ENCODE measurements at regions not wholly inside any gene's neighbourhood (a gene's known extent, or its start where the extent isn't known, plus 50 kb on each side); places are given as distances from the start of the nearest gene placed in this dataset.
A peak's percentile ranks its signal among the peaks of the same experiment; 100 is the strongest.
"Not testable (repeated sequence)": the region's sequence is repeated elsewhere in the genome, so short reads cannot be mapped to it uniquely, and the experiment has no call there.

DNA sequence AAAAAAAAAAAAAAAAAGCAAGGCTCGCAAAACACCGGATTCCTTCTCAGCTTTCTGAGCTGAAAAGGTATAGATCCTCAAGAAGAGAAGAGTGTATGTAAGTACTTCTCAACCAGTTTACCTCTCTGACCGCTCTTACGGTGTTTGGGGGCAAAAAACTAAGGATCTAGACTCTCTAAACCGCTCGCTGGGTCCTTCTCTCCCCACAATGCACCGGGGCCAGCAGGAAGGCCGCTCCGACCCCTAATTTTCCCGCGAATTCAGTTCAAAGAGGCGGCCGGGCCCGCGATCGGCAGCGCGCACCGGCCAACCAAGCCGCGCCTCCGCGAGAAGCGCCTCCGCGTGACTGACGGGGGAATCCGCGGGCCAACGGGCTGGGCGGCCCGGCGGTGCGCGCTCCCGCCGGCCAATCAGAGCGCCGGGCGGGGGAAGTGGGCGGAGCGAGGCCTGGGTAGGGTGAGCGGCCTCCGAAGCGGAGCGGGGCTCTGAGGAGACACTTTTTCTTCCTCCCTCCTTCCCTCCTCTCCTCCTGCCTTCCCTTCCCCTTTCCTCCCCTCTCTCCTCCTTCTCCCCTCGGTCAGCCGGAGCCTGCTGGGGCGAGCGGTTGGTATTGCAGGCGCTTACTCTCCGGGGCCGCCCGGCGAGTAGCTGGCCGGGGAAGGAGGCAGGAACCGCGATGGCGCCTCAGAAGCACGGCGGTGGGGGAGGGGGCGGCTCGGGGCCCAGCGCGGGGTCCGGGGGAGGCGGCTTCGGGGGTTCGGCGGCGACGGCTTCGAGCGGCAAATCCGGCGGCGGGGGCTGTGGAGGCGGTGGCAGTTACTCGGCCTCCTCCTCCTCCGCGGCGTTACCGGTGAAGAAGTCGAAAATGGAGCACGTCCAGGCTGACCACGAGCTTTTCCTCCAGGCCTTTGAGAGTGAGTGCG, 93.0 kb downstream of the CRLF3 start:
- DNase-seq: peak; percentile 74

DNA sequence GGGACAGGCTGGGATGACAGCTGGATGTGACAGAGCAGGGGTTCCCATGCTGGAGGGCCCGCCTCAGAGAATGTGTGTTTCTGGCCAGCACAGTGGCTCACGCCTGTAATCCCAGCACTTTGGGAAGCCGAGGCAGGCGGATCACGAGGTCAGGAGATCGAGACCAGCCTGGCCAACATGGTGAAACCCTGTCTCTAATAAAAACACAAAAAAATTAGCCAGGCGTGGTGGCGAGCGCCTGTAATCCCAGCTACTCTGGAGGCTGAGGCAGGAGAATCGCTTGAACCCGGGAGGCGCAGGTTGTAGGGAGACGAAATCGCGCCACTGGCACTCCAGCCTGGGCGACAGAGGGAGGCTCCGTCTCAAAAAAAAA, 93.7 kb downstream of the CRLF3 start:
- DNase-seq: not testable (repeated sequence)

DNA sequence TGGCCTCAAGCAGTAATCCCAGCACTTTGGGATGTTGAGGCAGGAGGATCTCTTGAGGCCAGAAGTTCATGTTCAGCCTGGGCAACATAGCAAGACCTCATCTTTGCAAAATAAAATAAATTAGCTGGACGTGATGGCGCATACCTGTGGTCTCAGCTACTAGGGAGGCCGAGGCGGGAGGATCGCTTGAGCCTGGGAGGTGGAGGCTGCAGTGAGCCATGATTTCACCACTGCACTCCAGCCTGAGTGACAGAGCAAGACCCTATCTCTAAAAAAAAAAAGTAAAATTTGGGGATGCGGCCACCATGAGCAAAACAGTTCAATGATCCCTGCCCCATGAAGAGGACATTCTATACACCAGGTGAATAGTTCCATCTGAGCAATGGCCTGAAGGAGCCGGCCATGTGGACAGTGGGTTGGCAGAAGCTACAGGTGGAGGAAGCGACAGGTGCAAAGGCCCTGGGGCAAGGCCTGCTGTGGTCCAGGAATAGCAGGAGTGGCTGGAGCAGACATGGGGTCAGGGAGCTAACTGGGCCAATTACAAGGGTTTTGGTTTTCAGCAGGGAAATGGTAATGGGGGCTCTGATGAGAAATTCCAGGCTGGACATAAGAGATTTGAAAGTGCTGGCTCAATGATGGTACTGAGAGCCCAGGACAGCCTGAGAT, 94.2 kb downstream of the CRLF3 start:
- not testable (repeated sequence) for DNase-seq

DNA sequence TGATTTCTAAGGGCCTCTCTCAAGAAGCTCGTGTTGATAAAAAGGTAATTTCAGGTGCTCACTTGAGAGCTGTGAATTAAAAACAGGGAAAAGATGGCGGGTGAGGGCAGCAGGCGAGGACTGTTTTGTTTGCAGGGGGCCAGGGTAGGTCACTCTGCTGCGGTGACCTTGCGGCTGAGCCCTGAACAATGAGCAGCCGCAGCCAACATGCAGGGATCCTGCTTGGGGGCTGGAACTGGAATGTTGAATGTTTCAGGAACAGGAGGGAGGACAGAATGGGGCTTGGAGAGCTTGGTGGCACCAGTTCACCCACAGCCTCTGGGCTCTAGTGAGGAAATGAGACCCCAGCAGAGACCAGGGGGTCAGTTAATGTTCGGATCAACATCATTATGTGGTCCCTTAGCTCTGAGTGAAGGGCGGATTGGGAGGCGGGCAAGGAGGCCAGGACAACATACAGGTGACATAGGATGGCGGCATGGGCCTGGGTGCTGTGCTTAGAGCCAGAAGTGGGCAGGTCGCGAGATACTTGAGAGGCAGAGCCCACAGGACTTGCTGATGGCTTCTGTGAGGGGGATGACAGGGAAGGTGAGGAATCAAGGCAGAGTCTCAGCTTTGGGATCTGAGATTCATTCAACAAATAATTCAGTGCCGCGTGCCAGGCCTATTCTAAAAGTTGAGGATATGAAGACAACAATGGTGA, 94.9 kb downstream of the CRLF3 start:
- DNase-seq: not testable (repeated sequence)

DNA sequence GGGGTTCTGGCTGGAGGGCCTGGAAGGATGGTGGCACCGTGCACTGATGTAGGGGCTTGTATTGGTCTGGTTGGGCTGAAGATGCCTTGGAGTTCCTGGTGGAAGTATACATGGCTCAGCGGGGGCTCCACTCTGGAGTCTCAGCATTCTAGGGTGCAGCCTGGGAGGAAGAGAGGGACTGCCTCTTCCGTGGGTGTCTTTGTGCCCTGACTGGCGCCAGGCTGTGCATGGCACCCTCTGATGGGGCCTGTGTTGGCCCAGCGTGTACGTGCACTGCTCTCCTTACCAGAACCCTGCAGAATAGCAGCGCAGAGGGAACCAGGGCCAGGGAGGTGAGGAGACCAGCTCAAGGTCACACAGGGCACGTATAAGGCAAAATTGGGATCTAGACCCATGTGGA, 97.0 kb downstream of the CRLF3 start:
- not testable (repeated sequence) for DNase-seq

DNA sequence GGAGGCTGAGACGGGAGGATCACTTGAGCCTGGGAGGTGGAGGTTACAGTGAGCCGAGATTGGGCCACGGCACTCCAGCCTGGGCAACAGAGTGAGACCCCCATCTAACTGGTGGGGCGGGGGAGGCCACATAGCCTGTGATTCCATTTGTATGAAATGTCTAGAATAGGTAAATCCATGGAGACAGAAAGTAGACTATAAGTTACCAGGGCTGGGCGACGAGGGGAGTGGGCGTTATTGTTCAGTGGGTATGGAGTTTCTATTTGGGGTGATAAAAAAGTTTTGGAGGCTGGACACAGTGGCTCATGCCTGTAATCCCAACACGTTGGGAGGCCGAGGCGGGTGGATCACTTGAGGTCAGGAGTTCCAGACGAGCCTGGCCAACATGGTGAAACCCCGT, 97.8 kb downstream of the CRLF3 start:
- DNase-seq: not testable (repeated sequence)

DNA sequence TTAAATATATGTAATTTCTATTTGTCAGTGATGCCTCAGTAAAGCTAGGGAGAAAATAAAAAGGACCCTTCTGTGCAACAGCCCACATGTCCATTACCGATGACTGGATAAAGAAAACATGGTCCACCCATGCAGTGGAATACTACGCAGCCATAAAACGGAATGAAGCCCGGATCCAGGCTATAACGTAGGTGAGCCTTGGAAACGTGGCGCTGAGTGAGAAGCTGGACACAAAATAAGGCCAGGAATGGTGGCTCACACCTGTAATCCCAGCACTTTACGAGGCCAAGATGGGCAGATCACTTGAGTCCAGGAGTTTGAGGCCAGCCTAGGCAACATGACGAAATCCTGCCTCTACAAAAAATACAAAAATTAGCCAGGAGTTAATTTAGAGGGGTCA, 98.2 kb downstream of the CRLF3 start:
- DNase-seq: not testable (repeated sequence)

DNA sequence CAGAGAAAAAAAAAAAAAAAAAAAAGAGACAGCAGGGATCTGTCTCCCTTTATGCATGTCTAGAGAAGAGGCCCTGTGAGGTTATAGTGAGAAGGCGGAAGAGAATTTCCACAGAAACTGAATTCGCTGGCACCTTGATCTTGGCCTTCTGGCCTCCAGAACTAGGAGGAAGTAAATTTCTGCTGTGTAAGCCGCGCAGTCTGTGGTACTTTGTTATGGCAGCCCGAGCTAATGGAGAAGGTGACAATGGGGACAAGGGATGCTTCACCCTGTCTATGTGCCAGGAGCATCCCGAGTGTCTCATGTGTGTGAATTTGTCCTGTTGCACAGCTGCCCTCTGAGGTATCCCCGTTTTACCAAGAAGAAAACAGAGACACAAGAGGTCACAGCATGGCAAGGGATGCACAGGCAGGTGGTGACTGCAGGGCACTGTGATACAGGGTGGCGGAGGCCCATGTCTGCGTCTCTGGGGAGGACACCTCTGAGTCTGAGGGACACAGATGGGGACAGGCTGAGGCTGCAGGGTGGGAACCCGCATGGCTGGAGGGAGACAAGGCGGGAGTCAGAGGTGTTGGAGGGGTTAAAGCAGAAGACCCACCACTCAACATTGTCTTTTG, 100.3 kb downstream of the CRLF3 start:
- not testable (repeated sequence) for DNase-seq

DNA sequence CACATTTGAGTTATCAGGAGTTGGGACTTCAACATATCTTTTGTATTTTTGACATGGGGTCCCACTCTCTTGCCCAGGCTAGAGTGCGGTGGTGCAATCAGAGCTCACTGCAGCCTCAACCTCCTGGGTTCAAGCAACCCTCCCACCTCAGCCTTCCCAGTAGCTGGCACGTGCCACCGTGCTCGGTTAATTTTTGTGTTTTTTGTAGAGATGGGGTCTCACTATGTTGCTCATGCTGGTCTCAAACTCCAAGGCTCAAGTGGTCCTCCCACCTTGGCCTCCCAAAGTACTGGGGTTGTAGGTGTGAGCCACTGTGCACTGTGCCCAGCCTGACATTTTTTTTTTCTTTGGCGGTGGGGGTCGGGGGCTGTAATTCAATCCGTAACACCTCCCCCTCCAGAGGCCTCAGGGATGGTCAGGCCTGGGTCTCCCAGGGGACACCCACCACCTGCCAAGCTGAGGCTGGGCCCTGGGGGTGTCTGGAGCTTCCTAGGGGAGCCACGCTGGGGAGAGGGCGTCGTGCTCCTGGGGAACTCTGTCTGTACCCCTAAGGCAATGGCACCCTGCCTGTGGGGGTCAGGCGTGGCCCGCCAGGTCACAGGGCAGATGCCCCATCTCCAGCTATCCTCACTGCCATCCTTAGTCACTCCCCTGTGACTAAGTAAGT, 102.2 kb downstream of the CRLF3 start:
- not testable (repeated sequence) for DNase-seq

DNA sequence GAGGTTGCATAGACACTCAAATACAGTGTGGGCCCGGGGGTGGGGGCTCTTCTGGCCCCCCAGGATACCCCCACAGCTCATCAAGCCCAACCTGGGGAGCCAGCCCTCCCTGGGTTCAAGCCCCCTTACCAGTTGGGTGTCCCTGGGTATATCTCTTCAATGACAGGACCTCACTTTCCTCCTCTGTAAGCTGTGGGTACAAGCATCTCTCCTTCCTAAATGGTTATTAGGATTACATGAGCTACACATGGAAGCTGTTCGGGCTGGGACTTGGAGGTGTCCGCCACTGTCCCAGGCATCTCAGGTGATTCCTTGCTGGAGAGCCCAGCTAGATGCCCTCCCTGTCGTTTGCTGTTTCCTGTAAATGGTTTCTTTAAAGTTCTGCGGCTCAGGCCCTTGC, 103.5 kb downstream of the CRLF3 start:
- not testable (repeated sequence) for DNase-seq

DNA sequence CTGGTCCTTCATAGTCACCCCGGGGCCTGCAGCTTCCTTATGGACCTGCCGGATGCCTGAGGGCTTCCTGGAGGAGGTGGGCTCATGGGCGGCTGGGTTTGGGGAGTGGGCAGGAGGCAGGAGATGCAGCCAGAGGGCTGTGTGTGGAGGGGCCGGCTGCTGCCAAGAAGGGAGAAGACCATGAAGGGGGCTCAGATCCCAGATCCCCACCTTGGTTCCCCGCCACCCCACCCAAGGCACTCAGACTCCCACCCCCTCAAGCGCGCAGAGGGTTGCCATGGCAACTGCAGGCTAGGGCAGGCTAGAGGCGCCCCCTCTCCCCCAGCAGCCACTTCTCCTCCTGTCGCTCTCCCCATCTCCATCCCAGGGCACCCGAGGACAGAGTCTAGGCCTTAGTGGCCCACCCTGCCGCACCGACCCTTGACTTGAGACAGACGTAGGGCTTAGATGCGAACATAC, 104.5 kb downstream of the CRLF3 start:
- no peak for DNase-seq

DNA sequence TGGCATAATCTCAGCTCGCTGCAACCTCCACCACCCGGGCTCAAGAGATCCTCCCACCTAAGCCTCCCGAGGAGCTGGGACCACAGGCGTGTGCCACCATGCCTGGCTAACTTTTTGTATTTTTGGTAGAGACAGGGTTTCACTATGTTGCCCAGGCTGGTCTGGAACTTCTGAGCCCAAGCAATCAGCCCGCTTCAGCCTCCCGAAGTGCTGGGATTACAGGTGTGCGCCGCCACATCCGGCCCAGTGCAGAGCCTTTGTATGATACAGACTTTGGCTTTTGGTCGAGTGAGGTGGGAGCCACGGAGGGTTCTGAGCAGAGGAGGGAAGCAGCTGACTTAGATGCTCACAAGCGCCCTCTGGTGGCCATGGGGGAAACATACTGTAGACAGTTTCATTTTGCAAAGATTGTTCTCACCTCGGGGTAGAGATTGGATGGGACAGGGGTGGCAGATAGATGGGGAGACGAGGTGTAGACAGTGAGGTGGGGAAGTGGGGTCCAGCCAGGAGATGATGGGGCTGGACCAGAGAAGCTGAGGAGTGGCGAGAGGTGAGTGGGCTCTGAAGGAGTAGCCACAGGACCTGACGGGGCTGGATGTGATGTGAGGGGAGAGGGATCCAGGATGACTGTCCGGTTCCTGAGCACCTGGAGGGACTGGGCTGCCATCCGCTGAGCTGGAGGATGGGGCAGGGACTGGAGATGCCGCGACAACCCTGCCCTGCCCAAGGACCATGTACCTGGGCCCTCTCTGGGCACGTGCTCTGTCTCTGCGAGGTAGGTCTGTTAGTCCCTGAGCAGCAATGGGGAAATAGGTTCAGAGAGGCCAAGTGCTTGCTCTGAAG, 105.1 kb downstream of the CRLF3 start:
- DNase-seq: peak; percentile 75

DNA sequence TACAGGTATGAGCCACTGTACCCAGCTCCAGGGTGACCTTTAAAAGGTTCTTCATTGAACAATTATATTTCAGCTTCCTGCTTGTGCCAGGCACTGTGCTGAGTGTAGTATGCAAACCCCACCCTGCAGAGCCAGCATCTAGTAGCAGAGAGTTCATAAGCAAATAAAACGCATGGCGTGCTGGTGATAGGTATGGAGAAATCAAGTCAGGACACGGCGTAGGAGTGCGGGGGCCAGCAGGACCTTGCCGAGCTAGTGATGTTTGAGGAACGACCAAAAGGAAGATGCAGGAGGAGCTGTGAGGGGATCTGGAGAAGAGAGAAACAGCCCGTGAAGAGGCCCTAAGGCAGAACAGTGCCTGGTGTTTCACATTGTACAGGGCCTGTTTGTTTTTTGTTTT, 105.8 kb downstream of the CRLF3 start:
- not testable (repeated sequence) for DNase-seq

DNA sequence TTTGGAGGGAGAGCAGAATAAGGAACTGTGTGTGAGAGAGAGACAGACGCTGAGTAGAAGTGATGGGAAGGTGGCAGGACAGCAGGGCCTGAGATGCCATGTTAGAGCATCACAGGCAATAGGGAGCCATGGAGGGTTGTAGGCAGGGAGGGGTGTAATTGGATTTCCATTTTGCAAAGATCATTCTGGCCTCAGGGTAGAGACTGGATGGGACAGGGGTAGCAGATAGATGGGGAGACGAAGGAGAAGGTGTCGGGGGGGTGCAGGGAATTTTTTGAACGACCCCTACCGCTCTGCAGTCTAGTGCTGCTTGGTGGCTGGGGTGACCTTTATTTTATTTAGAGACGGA, 106.4 kb downstream of the CRLF3 start:
- DNase-seq: not testable (repeated sequence)

DNA sequence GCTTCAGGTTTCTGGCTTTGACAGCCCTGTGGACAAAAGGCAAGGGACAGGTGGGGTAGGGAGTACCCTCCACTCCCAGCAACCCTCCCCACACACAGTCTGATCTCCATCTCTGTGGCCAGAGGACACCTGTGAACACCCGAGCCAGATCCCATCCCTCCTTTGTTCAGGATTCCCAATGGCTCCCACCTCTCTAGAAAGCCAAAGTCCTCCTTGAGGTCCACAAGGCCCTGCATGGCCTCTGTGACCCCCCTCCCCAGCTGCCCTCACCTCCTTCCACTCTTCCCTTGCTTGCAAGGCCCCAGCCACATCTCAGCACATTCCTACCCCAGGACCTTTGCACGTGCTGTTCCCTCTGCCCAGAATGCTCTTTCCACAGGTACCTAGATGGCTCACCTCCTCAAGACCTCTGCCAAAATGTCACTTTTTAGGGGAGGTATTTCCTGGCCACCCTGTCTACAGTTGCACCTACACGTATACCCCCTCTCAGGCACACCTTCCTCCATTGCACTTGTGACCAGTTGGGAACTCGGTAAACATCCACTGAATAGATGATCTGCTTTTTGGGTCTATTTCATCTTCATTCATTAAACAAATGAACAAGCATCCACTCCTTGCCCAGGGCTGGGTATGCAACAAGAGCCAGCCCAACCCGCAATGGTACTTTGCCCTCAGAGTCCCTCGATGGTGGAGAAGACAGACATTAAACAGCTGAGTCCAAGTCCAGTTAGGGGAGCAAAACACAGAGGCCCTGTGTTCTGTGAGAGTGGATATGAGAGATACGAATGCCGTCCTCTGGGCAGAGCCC, 107.0 kb downstream of the CRLF3 start:
- DNase-seq: no peak

DNA sequence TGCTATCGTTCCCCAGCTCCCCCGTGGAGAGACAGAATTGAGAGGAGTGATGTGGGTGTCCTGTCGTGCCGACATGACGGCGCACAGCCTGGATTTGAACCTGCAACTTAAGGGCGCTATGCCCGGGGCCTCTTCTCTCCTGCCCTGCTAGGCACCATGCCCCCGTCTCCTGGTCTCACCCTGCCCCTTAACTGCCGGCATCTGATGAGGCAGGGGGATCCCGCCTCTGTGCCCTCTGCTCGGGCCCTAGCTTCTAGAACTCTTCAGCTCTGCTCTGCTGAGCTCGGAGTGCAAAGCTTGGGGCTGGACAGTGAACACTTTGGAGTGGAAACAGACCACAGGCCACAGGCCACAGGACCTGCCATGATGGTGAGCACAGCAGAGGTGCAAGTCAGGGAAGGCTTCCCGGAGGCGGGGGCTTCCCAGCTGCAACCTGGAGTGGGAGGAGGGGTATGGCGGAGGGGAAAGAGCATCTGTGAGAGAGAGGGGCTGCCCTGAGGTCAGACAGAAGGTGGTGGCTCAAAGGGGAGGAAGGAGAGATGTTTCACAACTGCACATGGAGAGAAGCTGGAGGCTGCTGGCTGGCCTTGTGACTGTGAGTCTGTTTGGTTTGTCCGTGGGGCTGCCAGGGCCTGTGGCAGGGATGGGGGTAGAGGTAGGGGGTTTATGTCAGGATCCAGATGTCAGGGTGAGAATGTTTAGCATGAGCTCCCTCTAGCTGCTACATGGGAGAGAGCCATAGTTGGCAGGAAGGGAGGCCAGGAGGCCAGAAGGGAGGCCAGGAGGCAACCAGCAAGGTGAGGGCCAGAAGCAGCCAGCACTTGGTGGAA, 107.8 kb downstream of the CRLF3 start:
- no peak for DNase-seq

DNA sequence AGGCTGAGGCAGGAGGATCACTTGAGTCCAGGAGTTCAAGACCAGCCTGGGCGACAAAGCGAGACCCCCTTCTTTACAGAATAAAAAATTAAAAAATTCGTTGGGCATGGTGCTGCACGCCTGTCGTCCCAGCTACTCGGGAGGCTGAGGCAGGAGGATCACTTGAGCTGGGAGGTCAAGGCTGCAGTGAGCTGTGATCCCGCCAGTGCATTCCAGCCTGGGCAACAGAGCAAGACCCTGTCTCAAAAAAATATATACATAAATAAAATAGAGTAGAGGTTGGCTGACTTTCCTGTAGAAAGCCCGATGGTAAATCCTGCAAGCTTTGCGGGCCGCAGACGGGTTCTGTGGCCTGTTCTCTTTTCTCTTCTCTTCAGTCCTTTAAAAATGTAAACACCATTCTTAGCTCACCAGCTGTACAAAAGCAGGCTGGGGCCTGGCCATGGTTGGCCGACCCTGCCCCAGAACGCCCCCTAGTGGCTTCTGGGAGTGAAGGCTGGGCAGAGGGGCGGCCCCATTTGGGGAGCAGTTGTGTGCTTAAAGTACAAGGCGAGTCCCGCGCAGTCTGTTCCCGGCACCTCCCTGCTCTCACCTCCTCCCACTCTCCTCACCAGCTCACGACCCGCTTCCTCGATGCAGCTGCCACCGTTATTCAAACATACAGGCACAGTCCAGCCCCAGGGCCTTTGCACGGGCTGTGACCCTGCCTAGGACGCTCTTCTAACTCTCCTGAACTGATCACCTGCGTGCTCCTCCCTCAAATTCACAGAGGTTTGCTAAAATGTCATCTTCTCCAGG, 109.5 kb downstream of the CRLF3 start:
- DNase-seq: not testable (repeated sequence)

DNA sequence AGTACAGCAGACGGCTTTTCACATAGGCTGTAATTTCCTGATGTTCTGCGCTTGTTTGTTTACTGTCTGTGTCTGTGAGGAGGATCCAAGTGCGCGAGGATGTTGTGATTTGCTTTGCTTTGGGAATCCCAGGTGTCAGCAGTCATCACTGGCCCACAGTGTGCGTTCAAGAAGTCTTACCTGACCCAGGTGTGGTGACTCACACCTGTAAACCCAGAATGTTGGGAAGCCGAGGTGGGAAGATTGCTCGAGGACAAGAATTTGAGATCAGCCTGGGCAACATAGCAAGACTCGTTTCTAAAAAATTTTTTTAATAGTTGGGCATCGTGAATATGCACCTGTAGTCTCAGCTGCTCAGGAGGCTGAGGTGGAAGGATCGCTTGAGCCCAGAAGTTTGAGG, 110.7 kb downstream of the CRLF3 start:
- DNase-seq: not testable (repeated sequence)

DNA sequence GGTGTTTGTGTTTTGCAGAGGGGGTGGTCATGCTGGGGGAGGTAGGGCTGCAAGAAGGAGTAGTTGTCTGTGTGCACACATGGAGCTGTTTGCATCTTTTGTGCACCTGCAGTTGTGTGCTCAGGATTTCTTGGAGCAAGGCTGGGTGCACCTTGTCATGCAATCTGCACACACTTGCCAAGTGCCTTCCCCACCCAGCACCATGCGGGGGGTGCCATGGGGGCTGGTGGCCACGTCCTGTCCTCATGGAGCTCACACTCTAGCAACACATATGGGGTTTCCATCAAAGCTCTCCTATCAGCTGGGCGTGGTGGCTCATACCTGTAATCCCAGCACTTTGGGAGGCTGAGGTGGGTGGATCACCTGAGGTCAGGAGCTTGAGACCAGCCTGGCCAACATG, 111.6 kb downstream of the CRLF3 start:
- not testable (repeated sequence) for DNase-seq
